Activated T-cell treated with anti-CD3 and anti-CD28 coated beads, Interleukin-2, amount 50 U/mL, for 4 hours (primary cell): ENCODE measurements at regions not wholly inside any gene's neighbourhood (a gene's known extent, or its start where the extent isn't known, plus 50 kb on each side); places are given as distances from the start of the nearest gene placed in this dataset.
"Not testable (repeated sequence)": the region's sequence is repeated elsewhere in the genome, so short reads cannot be mapped to it uniquely, and the experiment has no call there.

Experiments
- ATAC-seq, 2 donors: fragments of 200-7000 bp; cut with Tn5 transposase; one replicate each; pipeline ENCODE4 v1.10.0; 2021
- DNase-seq: peaks from one replicate; pipeline ENCODE4 v3.0.0-alpha.2; 2020
- H3K27me3 Mint-ChIP-seq: one replicate; pipeline ENCODE4 v1.8.0; 2021; ENCODE audit warnings: low read depth, mixed read lengths
- H3K36me3 Mint-ChIP-seq: one replicate; pipeline ENCODE4 v1.8.0; 2022; ENCODE audit warnings: mixed read lengths; ENCODE audit not compliant: insufficient read depth
- H3K4me1 Mint-ChIP-seq: one replicate; pipeline ENCODE4 v1.8.0; 2021; ENCODE audit warnings: low read depth, mixed read lengths
- H3K4me3 Mint-ChIP-seq: one replicate; pipeline ENCODE4 v1.8.0; 2021; ENCODE audit warnings: mild to moderate bottlenecking, moderate library complexity, mixed read lengths
- H3K9me3 Mint-ChIP-seq: one replicate; pipeline ENCODE4 v1.8.0; 2021; ENCODE audit warnings: mixed read lengths

DNA sequence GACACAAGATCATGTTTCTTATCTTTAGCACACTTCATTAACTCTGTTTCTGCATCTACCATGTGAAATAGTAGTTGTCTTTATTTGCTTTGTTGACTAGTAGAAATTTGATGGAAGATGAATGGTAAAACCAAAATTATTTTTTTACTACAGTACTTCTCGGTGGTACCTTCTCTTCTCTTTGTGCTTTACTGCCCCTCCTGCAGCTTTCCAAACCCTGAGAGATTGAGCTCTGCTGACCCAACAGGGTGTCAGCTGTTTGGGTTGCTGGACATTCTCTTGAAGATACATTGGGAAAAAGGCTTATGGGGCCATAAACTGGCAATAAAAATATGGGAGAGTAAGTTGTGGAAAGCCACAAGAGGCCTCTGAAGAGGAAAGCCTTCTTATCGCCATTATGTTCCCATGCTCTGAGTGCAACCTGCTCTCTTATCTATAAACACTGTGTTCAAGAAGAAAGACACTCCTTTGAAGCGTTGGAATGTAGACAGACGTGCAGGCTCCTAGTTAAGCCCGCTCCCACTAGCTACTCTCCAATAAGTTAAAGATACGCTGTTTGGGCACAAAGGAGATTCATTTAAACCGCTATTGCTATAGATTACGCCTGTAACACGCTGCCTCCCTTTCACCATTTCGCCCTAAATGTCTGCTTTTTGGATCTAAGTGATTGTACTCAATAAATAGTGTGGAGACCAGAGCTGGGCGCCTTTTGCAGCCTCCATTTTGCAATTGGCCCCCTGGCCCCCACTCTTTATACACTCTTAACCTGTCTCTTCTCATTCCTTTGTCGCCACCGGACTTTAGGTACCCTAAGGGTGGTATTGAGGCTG lies 60.1 kb upstream of the PRSS16 start:
- Mint-ChIP-seq H3K4me3 (peak overlapping the region; percentile 83), H3K36me3 (no peaks in the 10 kb centered on the region), H3K27me3 (peaks cover 1% of the 10 kb centered on the region), H3K4me1 (peaks cover 10% of the 10 kb centered on the region), H3K9me3 (no peaks in the 10 kb centered on the region)
- ATAC-seq: no peak
- DNase-seq: no peak

- Mint-ChIP-seq H3K4me1 (peaks cover 10% of the 10 kb centered on the region), H3K9me3 (no peaks in the 10 kb centered on the region)
These were observed 59.2 kb upstream of the PRSS16 start for GRCh38 chr6:27188061-27188884.

DNA sequence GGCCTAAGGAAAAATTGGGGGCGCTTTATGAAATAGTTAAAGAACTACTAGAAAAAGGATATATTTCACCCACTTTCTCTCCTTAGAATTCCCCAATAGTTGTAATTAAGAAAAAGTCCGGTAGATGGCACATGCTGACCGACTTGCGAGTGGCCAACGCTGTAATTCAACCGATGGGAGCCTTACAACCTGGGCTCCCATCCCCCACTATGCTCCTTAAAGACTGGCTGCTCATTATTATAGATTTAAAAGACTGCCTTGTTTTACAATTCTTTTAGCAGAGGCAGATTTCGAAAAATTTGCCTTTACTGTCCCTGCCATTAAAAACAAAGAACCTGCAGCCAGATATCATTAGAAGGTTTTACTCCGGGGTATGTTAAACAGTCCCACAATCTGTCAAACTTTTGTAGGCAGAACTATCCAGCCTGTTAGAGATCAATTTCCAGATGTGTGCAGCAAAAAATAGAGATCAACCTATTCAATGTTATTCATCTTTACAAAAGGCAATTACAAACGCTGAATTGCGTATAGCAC lies 58.5 kb upstream of the PRSS16 start:
- peak; percentile 35 for DNase-seq
- Mint-ChIP-seq H3K36me3 (no peaks in the 10 kb centered on the region), H3K4me1 (peaks cover 10% of the 10 kb centered on the region)

More at GRCh38 chr6:27188061-27188884, 59.2 kb upstream of the PRSS16 start:
- Mint-ChIP-seq H3K27me3 (peaks cover 2% of the 10 kb centered on the region), H3K36me3 (no peaks in the 10 kb centered on the region), H3K4me3 (peak overlapping the region; percentile 83)
- DNase-seq: peak; percentile 11
- ATAC-seq: peak; percentile 85 to 86

DNA sequence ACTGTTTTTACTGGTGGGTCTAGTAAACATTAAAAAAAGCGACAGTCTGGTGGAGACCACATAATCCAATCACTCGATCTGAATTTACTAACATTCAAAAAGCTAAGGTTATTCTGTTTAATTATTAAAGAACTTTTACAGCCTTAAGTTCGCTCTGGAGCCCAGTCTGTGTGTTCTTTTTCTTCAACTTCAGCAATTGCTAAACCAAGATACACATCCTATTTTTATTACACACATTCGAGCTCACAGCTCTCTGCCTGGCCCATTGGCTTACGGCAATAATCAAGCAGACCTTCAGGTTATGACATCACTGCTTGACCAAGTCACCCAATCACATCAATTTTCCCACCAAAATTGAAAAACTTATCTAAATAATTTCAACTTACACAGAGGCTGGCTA lies 57.4 kb upstream of the PRSS16 start:
- no peak for ATAC-seq
- no peaks in the 10 kb centered on the region for H3K36me3 Mint-ChIP-seq
- H3K9me3 Mint-ChIP-seq: no peaks in the 10 kb centered on the region
- no peak for DNase-seq
- H3K27me3 Mint-ChIP-seq: peaks cover 2% of the 10 kb centered on the region
- peaks cover 10% of the 10 kb centered on the region for H3K4me1 Mint-ChIP-seq
- no peak overlapping the region for H3K4me3 Mint-ChIP-seq

More for the DNA sequence above, 58.5 kb upstream of the PRSS16 start:
- peaks cover 2% of the 10 kb centered on the region for H3K27me3 Mint-ChIP-seq
- peak overlapping the region; percentile 83 for H3K4me3 Mint-ChIP-seq
- H3K9me3 Mint-ChIP-seq: no peaks in the 10 kb centered on the region
- peak; percentile 82 for ATAC-seq

GRCh38 chr6:27194453-27194852 lies 53.0 kb upstream of the PRSS16 start:
- H3K36me3 Mint-ChIP-seq, H3K9me3 Mint-ChIP-seq, H3K4me1 Mint-ChIP-seq, DNase-seq, ATAC-seq, H3K27me3 Mint-ChIP-seq, H3K4me3 Mint-ChIP-seq: not testable (repeated sequence)

DNA sequence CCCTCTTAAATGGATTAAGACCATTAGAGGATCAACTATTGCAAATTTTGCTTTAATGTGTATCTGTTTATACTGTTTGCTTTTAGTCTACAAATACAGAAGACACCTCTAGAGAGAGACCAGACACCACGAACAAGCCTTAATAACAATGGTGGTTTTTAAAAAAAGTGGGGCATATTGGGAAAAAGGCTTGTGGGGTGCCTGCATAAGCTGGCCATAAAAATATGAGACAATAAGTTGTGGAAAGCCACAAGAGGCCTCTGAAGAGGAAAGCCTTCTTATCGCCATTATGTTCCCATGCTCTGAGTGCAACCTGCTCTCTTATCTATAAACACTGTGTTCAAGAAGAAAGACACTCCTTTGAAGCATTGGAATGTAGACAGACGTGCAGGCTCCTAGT lies 52.0 kb upstream of the PRSS16 start:
- peaks cover 10% of the 10 kb centered on the region for H3K27me3 Mint-ChIP-seq
- not testable (repeated sequence) for H3K9me3 Mint-ChIP-seq, DNase-seq, ATAC-seq, H3K4me1 Mint-ChIP-seq, H3K4me3 Mint-ChIP-seq, H3K36me3 Mint-ChIP-seq
